Tibial artery (tissue), 4 donors: ENCODE measurements at regions not wholly inside any gene's neighbourhood (a gene's known extent, or its start where the extent isn't known, plus 50 kb on each side); places are given as distances from the start of the nearest gene placed in this dataset.

Experiments
- DNase-seq, 2 donors: peaks; one replicate each; pipeline ENCODE4 v3.0.0-alpha.2; 2019
- H3K27ac ChIP-seq, 2 donors: fragments of 200-600 bp; sonication (generic) in 1 of 2; 1 replicate in 1 of 2; 2 replicates in 1 of 2; pipeline ENCODE4 v1.5.1; 2018 to 2019; ENCODE audit warnings: mild to moderate bottlenecking in 1 of 2
- H3K27me3 ChIP-seq, 2 donors: fragments of 200-600 bp; sonication (generic) in 1 of 2; one replicate each; pipeline versions ENCODE4 v1.5.1 to v1.6.0; 2016 to 2019
- H3K36me3 ChIP-seq, 3 donors: fragments of 200-600 bp; sonication (generic) in 2 of 3; one replicate each; pipeline ENCODE4 v1.5.1; 2016 to 2019; ENCODE audit warnings: mild to moderate bottlenecking in 2 of 3
- H3K4me1 ChIP-seq, 4 donors: fragments of 200-600 bp; sonication (generic) in 2 of 4; 1 replicate in 3 of 4; 2 replicates in 1 of 4; pipeline ENCODE4 v1.5.1; 2016 to 2019
- H3K4me3 ChIP-seq, 2 donors: fragments of 200-600 bp; sonication (generic) in 1 of 2; 1 replicate in 1 of 2; 2 replicates in 1 of 2; pipeline ENCODE4 v1.5.1; 2018 to 2019; ENCODE audit warnings: mild to moderate bottlenecking in 2 of 2
- H3K9me3 ChIP-seq, 3 donors: fragments of 200-600 bp; sonication (generic) in 1 of 3; one replicate each; pipeline ENCODE4 v1.5.1; 2016 to 2019
- CTCF ChIP-seq, 2 experiments: fragments of 200-600 bp in 1 of 2; fragments of 450-650 bp in 1 of 2; IDR thresholded peaks; one replicate each; pipeline ENCODE4 v1.5.1; 2017 to 2019; ENCODE audit warnings: antibody characterized with exemption in 2 of 2, mild to moderate bottlenecking in 1 of 2, moderate library complexity in 1 of 2
- intact Hi-C: fragments of 100-400 bp; cut with DNase I; formaldehyde crosslinking; loops from one replicate; pipeline ENCODE4 v1.15.0; 2023; ENCODE audit warnings: low total_unique reads

GRCh38 chr19:28469544-28469943, 743.4 kb downstream of the UQCRFS1 start:
- DNase-seq, result no peak
- Histone ChIP-seq H3K27ac (no peak overlapping the region), H3K9me3 (no peaks in the 10 kb centered on the region), H3K27me3 (peaks cover 0 to 7% of the 10 kb centered on the region in 2 donors), H3K36me3 (no peaks in the 10 kb centered on the region), H3K4me3 (no peak overlapping the region), H3K4me1 (peaks cover 0 to 7% (median 0%) of the 10 kb centered on the region in 4 donors)
- intact Hi-C loops, result no loop called here
- TF ChIP-seq CTCF (IDR thresholded peaks at IDR 0.05), result no peak

GRCh38 chr19:28468701-28469459, 744.1 kb downstream of the UQCRFS1 start:
- intact Hi-C loops, result no loop called here
- no peak for TF ChIP-seq CTCF (IDR thresholded peaks at IDR 0.05)
- Histone ChIP-seq H3K27ac (no peak overlapping the region), H3K27me3 (peaks cover 0 to 10% of the 10 kb centered on the region in 2 donors), H3K36me3 (no peaks in the 10 kb centered on the region), H3K4me3 (no peak overlapping the region), H3K9me3 (no peaks in the 10 kb centered on the region), H3K4me1 (peaks cover 0 to 7% (median 0%) of the 10 kb centered on the region in 4 donors)
- DNase-seq, result no peak

GRCh38 chr19:28466107-28467045, 746.6 kb downstream of the UQCRFS1 start:
- intact Hi-C loops, result no loop called here
- DNase-seq, result peak in 1 of 2 donors; percentile 59
- H3K4me3 ChIP-seq, result no peak overlapping the region
- H3K36me3 ChIP-seq, result no peaks in the 10 kb centered on the region
- no peaks in the 10 kb centered on the region for H3K9me3 ChIP-seq
- TF ChIP-seq CTCF (IDR thresholded peaks at IDR 0.05), result peak in 1 of 2 experiments; percentile 49
- H3K27ac ChIP-seq, result no peak overlapping the region
- H3K4me1 ChIP-seq, result peaks cover 0 to 7% (median 0%) of the 10 kb centered on the region in 4 donors
- peaks cover 0 to 10% of the 10 kb centered on the region in 2 donors for H3K27me3 ChIP-seq

GRCh38 chr19:28465371-28466086, 747.4 kb downstream of the UQCRFS1 start:
- Histone ChIP-seq H3K27me3 (peaks cover 0 to 10% of the 10 kb centered on the region in 2 donors), H3K4me1 (peaks cover 0 to 7% (median 0%) of the 10 kb centered on the region in 4 donors), H3K4me3 (no peak overlapping the region), H3K9me3 (no peaks in the 10 kb centered on the region), H3K36me3 (no peaks in the 10 kb centered on the region), H3K27ac (no peak overlapping the region)
- no peak for TF ChIP-seq CTCF (IDR thresholded peaks at IDR 0.05)
- no peak for DNase-seq
- intact Hi-C loops, result no loop called here

GRCh38 chr19:28463493-28464053, 749.4 kb downstream of the UQCRFS1 start:
- DNase-seq, result no peak
- Histone ChIP-seq H3K4me1 (no peaks in the 10 kb centered on the region), H3K4me3 (no peak overlapping the region), H3K27me3 (peaks cover 0 to 10% of the 10 kb centered on the region in 2 donors), H3K27ac (no peak overlapping the region), H3K36me3 (no peaks in the 10 kb centered on the region), H3K9me3 (no peaks in the 10 kb centered on the region)
- TF ChIP-seq CTCF (IDR thresholded peaks at IDR 0.05), result no peak
- intact Hi-C loops, result no loop called here
